Right cardiac atrium (tissue), 5 donors: ENCODE measurements at regions not wholly inside any gene's neighbourhood (a gene's known extent, or its start where the extent isn't known, plus 50 kb on each side); places are given as distances from the start of the nearest gene placed in this dataset.
"Not testable (repeated sequence)": the region's sequence is repeated elsewhere in the genome, so short reads cannot be mapped to it uniquely, and the experiment has no call there.

Source experiments
- ATAC-seq, 2 donors: fragments of 200-7000 bp; cut with Tn5 transposase; one replicate each; pipeline versions ENCODE4 v1.8.0 to v1.9.1; 2020; ENCODE audit warnings: moderate library complexity in 2 of 2, mild to moderate bottlenecking in 1 of 2
- DNase-seq, 3 donors: peaks; one replicate each; pipeline ENCODE4 v3.0.0-alpha.2; 2020
- H3K27ac ChIP-seq: one replicate; pipeline ENCODE4 v1.5.1; 2013; ENCODE audit warnings: mild to moderate bottlenecking, low read length, control low read depth, moderate library complexity
- H3K27me3 ChIP-seq: one replicate; pipeline ENCODE4 v1.6.1; 2013; ENCODE audit not compliant: control insufficient read depth, insufficient read depth
- H3K4me1 ChIP-seq: one replicate; pipeline ENCODE4 v1.6.1; 2013; ENCODE audit warnings: low read length; ENCODE audit not compliant: control insufficient read depth, insufficient read depth
- H3K4me3 ChIP-seq: one replicate; pipeline ENCODE4 v1.5.1; 2013; ENCODE audit warnings: low read length, control low read depth
- H3K9me3 ChIP-seq: one replicate; pipeline ENCODE4 v1.6.1; 2013; ENCODE audit warnings: low read length; ENCODE audit not compliant: control insufficient read depth
- WGBS: extraction: QIAGEN DNeasy Blood & Tissue Kit; methylation state at CpG from one replicate; pipeline ENCODE4 v1.1.7; 2013; 5-methylcytosine and 5-hydroxymethylcytosine counted together
- intact Hi-C, 4 donors: fragments of 100-400 bp; cut with DNase I; formaldehyde crosslinking; loops; one replicate each; pipeline versions ENCODE4 v1.11.0 to v1.14.0; 2022 to 2023
- donor health status: healthy with polysubstance abuse.
- donor health status: DM: no; HTN: yes; CAD: no.
- donor health status: DM: no; HTN: no; CAD: no.
- donor health status: DM: no; HTN: yes; CAD: no; lungs with severe emphysema.
- donor health status: DM: yes; HTN: yes; CAD: no.

- Histone ChIP-seq H3K27me3 (no peaks in the 10 kb centered on the region), H3K4me3 (no peak overlapping the region), H3K9me3 (no peaks in the 10 kb centered on the region), H3K4me1 (no peaks in the 10 kb centered on the region), H3K27ac (no peak overlapping the region)
- no peak for DNase-seq
- ATAC-seq, result no peak
- intact Hi-C loops, result no loop called here
- 94% methylated on average over 9 of the region's 9 CpGs for WGBS
These were observed 244.8 kb downstream of the MYCN start for GRCh38 chr2:16184945-16185660.

GRCh38 chr2:16184341-16184890, 244.1 kb downstream of the MYCN start:
- intact Hi-C loops, result no loop called here
- ATAC-seq (no peak), DNase-seq (no peak)
- no peak overlapping the region for H3K27ac ChIP-seq
- 44% methylated on average over 4 of the region's 4 CpGs for WGBS
- no peaks in the 10 kb centered on the region for H3K27me3 ChIP-seq
- H3K4me1 ChIP-seq, result no peaks in the 10 kb centered on the region
- no peaks in the 10 kb centered on the region for H3K9me3 ChIP-seq
- no peak overlapping the region for H3K4me3 ChIP-seq

GRCh38 chr2:16183345-16183744, 243.0 kb downstream of the MYCN start:
- intact Hi-C loops, result no loop called here
- Histone ChIP-seq H3K27me3 (no peaks in the 10 kb centered on the region), H3K4me3 (no peak overlapping the region), H3K9me3 (no peaks in the 10 kb centered on the region), H3K27ac (no peak overlapping the region), H3K4me1 (no peaks in the 10 kb centered on the region)
- DNase-seq (no peak), ATAC-seq (no peak)
- 98% methylated on average over 3 of the region's 3 CpGs for WGBS

- Histone ChIP-seq H3K4me3 (no peak overlapping the region), H3K4me1 (no peaks in the 10 kb centered on the region), H3K27me3 (no peaks in the 10 kb centered on the region), H3K27ac (no peak overlapping the region), H3K9me3 (no peaks in the 10 kb centered on the region)
- no peak for ATAC-seq
- no peak for DNase-seq
- intact Hi-C loops, result no loop called here
These were observed 242.5 kb downstream of the MYCN start for GRCh38 chr2:16182841-16183240.

- H3K9me3 ChIP-seq, ATAC-seq, DNase-seq, H3K4me1 ChIP-seq, intact Hi-C loops, H3K4me3 ChIP-seq, H3K27me3 ChIP-seq, H3K27ac ChIP-seq: not testable (repeated sequence)
- WGBS, result 92% methylated on average over 2 of the region's 2 CpGs
These were observed 242.0 kb downstream of the MYCN start for GRCh38 chr2:16182311-16182815.

- H3K4me1 ChIP-seq, result no peaks in the 10 kb centered on the region
- no peak overlapping the region for H3K27ac ChIP-seq
- DNase-seq (no peak), ATAC-seq (no peak)
- no peaks in the 10 kb centered on the region for H3K9me3 ChIP-seq
- no peak overlapping the region for H3K4me3 ChIP-seq
- 93% methylated on average over 8 of the region's 8 CpGs for WGBS
- intact Hi-C loops, result no loop called here
- H3K27me3 ChIP-seq, result no peaks in the 10 kb centered on the region
These were observed 241.4 kb downstream of the MYCN start for GRCh38 chr2:16181741-16182090.

- no peak for DNase-seq
- no peak overlapping the region for H3K4me3 ChIP-seq
- H3K4me1 ChIP-seq, result no peaks in the 10 kb centered on the region
- intact Hi-C loops, result no loop called here
- no peaks in the 10 kb centered on the region for H3K27me3 ChIP-seq
- H3K27ac ChIP-seq, result no peak overlapping the region
- 92% methylated on average over 12 of the region's 12 CpGs for WGBS
- H3K9me3 ChIP-seq, result no peaks in the 10 kb centered on the region
- ATAC-seq, result no peak
These were observed 240.9 kb downstream of the MYCN start for GRCh38 chr2:16181062-16181740.

- H3K27me3 ChIP-seq, result no peaks in the 10 kb centered on the region
- intact Hi-C loops, result no loop called here
- ATAC-seq (no peak), DNase-seq (no peak)
- H3K27ac ChIP-seq, result no peak overlapping the region
- H3K9me3 ChIP-seq, result no peaks in the 10 kb centered on the region
- 90% methylated on average over 6 of the region's 6 CpGs for WGBS
- no peak overlapping the region for H3K4me3 ChIP-seq
- H3K4me1 ChIP-seq, result no peaks in the 10 kb centered on the region
These were observed 240.3 kb downstream of the MYCN start for GRCh38 chr2:16180631-16181030.

GRCh38 chr2:16179701-16180416, 239.5 kb downstream of the MYCN start:
- DNase-seq (no peak), ATAC-seq (no peak)
- intact Hi-C loops, result no loop called here
- H3K9me3 ChIP-seq, result no peaks in the 10 kb centered on the region
- H3K4me3 ChIP-seq, result no peak overlapping the region
- no peaks in the 10 kb centered on the region for H3K4me1 ChIP-seq
- H3K27me3 ChIP-seq, result no peaks in the 10 kb centered on the region
- whole genome bisulfite sequencing, result 44% methylated on average over 8 of the region's 8 CpGs
- no peak overlapping the region for H3K27ac ChIP-seq

GRCh38 chr2:16178551-16179130, 238.3 kb downstream of the MYCN start:
- intact Hi-C loops, result no loop called here
- H3K4me3 ChIP-seq, result no peak overlapping the region
- no peak for ATAC-seq
- H3K27me3 ChIP-seq, result no peaks in the 10 kb centered on the region
- H3K4me1 ChIP-seq, result no peaks in the 10 kb centered on the region
- no peaks in the 10 kb centered on the region for H3K9me3 ChIP-seq
- 95% methylated on average over 7 of the region's 7 CpGs for WGBS
- DNase-seq, result no peak
- H3K27ac ChIP-seq, result no peak overlapping the region

GRCh38 chr2:16177671-16178180, 237.4 kb downstream of the MYCN start:
- no peaks in the 10 kb centered on the region for H3K27me3 ChIP-seq
- intact Hi-C loops, result no loop called here
- ATAC-seq (no peak), DNase-seq (no peak)
- no peaks in the 10 kb centered on the region for H3K9me3 ChIP-seq
- no peak overlapping the region for H3K27ac ChIP-seq
- H3K4me3 ChIP-seq, result no peak overlapping the region
- H3K4me1 ChIP-seq, result no peaks in the 10 kb centered on the region
